ENCODE measurements at regions not wholly inside any gene's neighbourhood (a gene's known extent, or its start where the extent isn't known, plus 50 kb on each side); places are given as distances from the start of the nearest gene placed in this dataset.

GRCh38 chr3:78163379-78163778 lies 1123.5 kb downstream of the ROBO2 start:
- TF ChIP-seq POLR2A (IDR thresholded peaks at IDR 0.05), result no peak
- TF ChIP-seq CTCF (IDR thresholded peaks at IDR 0.05), result no peak
